ENCODE measurements at regions not wholly inside any gene's neighbourhood (a gene's known extent, or its start where the extent isn't known, plus 50 kb on each side); places are given as distances from the start of the nearest gene placed in this dataset.

DNA sequence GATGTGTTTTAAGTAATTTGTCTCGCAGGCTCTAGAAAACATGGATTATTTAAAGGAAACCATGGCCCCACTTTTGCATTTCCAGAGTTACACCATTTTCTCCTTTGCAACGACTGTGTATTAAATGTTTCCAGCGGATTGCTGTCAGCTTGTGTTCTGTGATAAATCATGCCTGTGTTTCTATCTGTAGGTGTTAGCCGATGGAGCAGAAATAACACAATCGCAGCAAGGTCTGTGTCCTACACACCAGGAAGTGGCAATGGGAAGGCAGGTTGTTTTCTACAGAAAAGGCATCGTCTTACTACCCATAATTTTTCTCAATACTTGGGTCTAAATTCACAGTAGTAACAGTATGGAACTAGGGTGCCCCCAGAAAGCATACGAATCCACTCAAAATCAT, 590.1 kb downstream of the NLGN4X start:
- Histone ChIP-seq H3K27me3 (replicated peaks; ENCODE audit: control insufficient read depth, insufficient read depth, low read length) (no peaks in the 10 kb centered on the region), H3K4me3 (replicated peaks; ENCODE audit: low read depth, low read length) (no peak overlapping the region), H3K36me3 (ENCODE audit: control insufficient read depth, insufficient read depth, low read length) (no peaks in the 10 kb centered on the region)
- no peak for DNase-seq (ENCODE audit: extremely low read depth, insufficient read length)
- TF ChIP-seq, protein P1, sequence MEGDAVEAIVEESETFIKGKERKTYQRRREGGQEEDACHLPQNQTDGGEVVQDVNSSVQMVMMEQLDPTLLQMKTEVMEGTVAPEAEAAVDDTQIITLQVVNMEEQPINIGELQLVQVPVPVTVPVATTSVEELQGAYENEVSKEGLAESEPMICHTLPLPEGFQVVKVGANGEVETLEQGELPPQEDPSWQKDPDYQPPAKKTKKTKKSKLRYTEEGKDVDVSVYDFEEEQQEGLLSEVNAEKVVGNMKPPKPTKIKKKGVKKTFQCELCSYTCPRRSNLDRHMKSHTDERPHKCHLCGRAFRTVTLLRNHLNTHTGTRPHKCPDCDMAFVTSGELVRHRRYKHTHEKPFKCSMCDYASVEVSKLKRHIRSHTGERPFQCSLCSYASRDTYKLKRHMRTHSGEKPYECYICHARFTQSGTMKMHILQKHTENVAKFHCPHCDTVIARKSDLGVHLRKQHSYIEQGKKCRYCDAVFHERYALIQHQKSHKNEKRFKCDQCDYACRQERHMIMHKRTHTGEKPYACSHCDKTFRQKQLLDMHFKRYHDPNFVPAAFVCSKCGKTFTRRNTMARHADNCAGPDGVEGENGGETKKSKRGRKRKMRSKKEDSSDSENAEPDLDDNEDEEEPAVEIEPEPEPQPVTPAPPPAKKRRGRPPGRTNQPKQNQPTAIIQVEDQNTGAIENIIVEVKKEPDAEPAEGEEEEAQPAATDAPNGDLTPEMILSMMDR (IDR thresholded peaks at IDR 0.05; ENCODE audit: insufficient read depth, low read length, poor library complexity, severe bottlenecking), result no peak

GRCh38 chrX:5632887-5633286, 595.8 kb downstream of the NLGN4X start:
- DNase-seq (ENCODE audit: extremely low read depth, insufficient read length), result no peak
- Histone ChIP-seq H3K27me3 (replicated peaks; ENCODE audit: control insufficient read depth, insufficient read depth, low read length) (no peaks in the 10 kb centered on the region), H3K36me3 (ENCODE audit: control insufficient read depth, insufficient read depth, low read length) (no peaks in the 10 kb centered on the region), H3K4me3 (replicated peaks; ENCODE audit: low read depth, low read length) (no peak overlapping the region)
- TF ChIP-seq, protein P1 (IDR thresholded peaks at IDR 0.05; ENCODE audit: insufficient read depth, low read length, poor library complexity, severe bottlenecking), result no peak

- Histone ChIP-seq H3K36me3 (ENCODE audit: control insufficient read depth, insufficient read depth, low read length) (no peaks in the 10 kb centered on the region), H3K27me3 (replicated peaks; ENCODE audit: control insufficient read depth, insufficient read depth, low read length) (no peaks in the 10 kb centered on the region), H3K4me3 (replicated peaks; ENCODE audit: low read depth, low read length) (no peak overlapping the region)
- DNase-seq (ENCODE audit: extremely low read depth, insufficient read length), result no peak
- TF ChIP-seq, protein P1 (IDR thresholded peaks at IDR 0.05; ENCODE audit: insufficient read depth, low read length, poor library complexity, severe bottlenecking), result no peak
Observed at GRCh38 chrX:5632061-5632614, 596.5 kb downstream of the NLGN4X start.

GRCh38 chrX:5617666-5618065, 611.0 kb downstream of the NLGN4X start:
- H3K4me3 ChIP-seq (replicated peaks; ENCODE audit: low read depth, low read length), result no peak overlapping the region
- H3K27me3 ChIP-seq (replicated peaks; ENCODE audit: control insufficient read depth, insufficient read depth, low read length), result no peaks in the 10 kb centered on the region

GRCh38 chrX:5595570-5595969, 633.1 kb downstream of the NLGN4X start:
- H3K4me3 ChIP-seq (replicated peaks; ENCODE audit: low read depth, low read length), result no peak overlapping the region
- H3K27me3 ChIP-seq (replicated peaks; ENCODE audit: control insufficient read depth, insufficient read depth, low read length), result no peaks in the 10 kb centered on the region
- TF ChIP-seq, protein P1 (IDR thresholded peaks at IDR 0.05; ENCODE audit: insufficient read depth, low read length, poor library complexity, severe bottlenecking), result no peak
- no peaks in the 10 kb centered on the region for H3K36me3 ChIP-seq (ENCODE audit: control insufficient read depth, insufficient read depth, low read length)
- DNase-seq (ENCODE audit: extremely low read depth, insufficient read length), result no peak

More at GRCh38 chrX:5617666-5618065, 611.0 kb downstream of the NLGN4X start:
- TF ChIP-seq, protein P1 (IDR thresholded peaks at IDR 0.05; ENCODE audit: insufficient read depth, low read length, poor library complexity, severe bottlenecking), result no peak
- no peak for DNase-seq (ENCODE audit: extremely low read depth, insufficient read length)
- H3K36me3 ChIP-seq (ENCODE audit: control insufficient read depth, insufficient read depth, low read length), result no peaks in the 10 kb centered on the region

DNA sequence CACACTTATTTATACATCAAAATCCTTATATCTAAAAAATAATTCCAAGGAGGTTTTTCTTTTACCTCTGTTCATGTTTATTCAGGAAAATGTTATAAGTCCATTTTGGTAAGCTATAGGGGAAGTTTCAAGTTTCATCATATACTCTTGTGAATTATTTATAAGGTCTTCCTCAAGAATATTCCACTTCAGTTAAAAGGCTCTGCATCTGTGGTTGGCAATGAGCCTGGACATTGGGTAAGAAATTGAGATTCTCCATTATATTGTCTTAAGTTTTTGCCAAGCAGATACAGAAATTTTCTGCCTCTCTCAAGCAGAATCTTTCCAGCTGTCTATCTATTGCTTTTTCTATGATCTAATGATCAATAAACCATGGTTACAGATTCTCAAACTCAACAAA, 641.9 kb downstream of the NLGN4X start:
- Histone ChIP-seq H3K4me3 (replicated peaks; ENCODE audit: low read depth, low read length) (no peak overlapping the region), H3K36me3 (ENCODE audit: control insufficient read depth, insufficient read depth, low read length) (no peaks in the 10 kb centered on the region), H3K27me3 (replicated peaks; ENCODE audit: control insufficient read depth, insufficient read depth, low read length) (no peaks in the 10 kb centered on the region)
- TF ChIP-seq, protein P1 (IDR thresholded peaks at IDR 0.05; ENCODE audit: insufficient read depth, low read length, poor library complexity, severe bottlenecking), result no peak
- no peak for DNase-seq (ENCODE audit: extremely low read depth, insufficient read length)

Data from GM06990 (cell line).